HCT116 (cell line): ENCODE measurements at regions not wholly inside any gene's neighbourhood (a gene's known extent, or its start where the extent isn't known, plus 50 kb on each side); places are given as distances from the start of the nearest gene placed in this dataset.

ENCODE experiments used
- ATAC-seq: fragments of 200-7000 bp; cut with Tn5 transposase; 2 replicates; pipeline ENCODE4 v1.9.1; 2020; ENCODE audit warnings: mild to moderate bottlenecking, moderate library complexity
- BruUV-seq: library from RNA; stranded (reverse); fragments of 400-500 nt; replicated peaks from 2 replicates; lab custom pipeline; 2021; lab: Mats Ljungman, UMichigan
- CTCF ChIA-PET: fragments of 300-600 bp; sonication (Branson Sonifier 250); formaldehyde crosslinking; loops from one replicate; lab custom pipeline; 2021; ENCODE audit warnings: antibody characterized with exemption; lab: Charles Lee
- POLR2A ChIA-PET: fragments of 300-600, 350-600 bp; sonication (Branson Sonifier 250); formaldehyde crosslinking; loops from one replicate; lab custom pipeline; 2021; ENCODE audit warnings: antibody characterized with exemption; lab: Charles Lee
- RAD21 ChIA-PET, 2 experiments: fragments of 300-600 bp; sonication (Branson Sonifier 250); formaldehyde crosslinking; loops; one replicate each; lab custom pipeline; 2023; ENCODE audit warnings: low total read pairs in 2 of 2; ENCODE audit not compliant: uncharacterized antibody in 2 of 2, unreplicated experiment in 2 of 2, low non-redundant PET in 1 of 2; lab: Charles Lee
- DNase-seq: peaks from one replicate; pipeline ENCODE4 v3.0.0-alpha.2; 2010; ENCODE audit warnings: low read depth, low spot score
- H2AFZ ChIP-seq: fragments of 200-600 bp; shearing (Covaris generic), sonication (generic); 2 replicates; pipeline ENCODE4 v1.6.1; 2017; ENCODE audit warnings: low read depth, mixed run types, mixed read lengths, antibody characterized with exemption, low read length; ENCODE audit not compliant: poor library complexity, severe bottlenecking
- H3K27ac ChIP-seq: 2 replicates; pipeline ENCODE4 v1.5.1; 2012; ENCODE audit warnings: low read depth, low read length
- H3K27me3 ChIP-seq: fragments of 200-600 bp; sonication (generic); 2 replicates; pipeline ENCODE4 v1.6.1; 2016; ENCODE audit warnings: mixed run types, low read length, mixed read lengths; ENCODE audit not compliant: insufficient read depth
- H3K36me3 ChIP-seq, 2 experiments: fragments of 200-500 bp in 1 of 2; fragments of 200-600 bp in 1 of 2; sonication (Bioruptor generic) in 1 of 2; sonication (generic) in 1 of 2; 2 replicates each; pipeline versions ENCODE4 v1.5.1 to v1.6.1; 2014 to 2016; ENCODE audit warnings: low read length in 2 of 2, inconsistent platforms in 1 of 2, mixed read lengths in 1 of 2, mixed run types in 1 of 2; ENCODE audit not compliant: insufficient read depth in 2 of 2, control insufficient read depth in 1 of 2
- H3K4me1 ChIP-seq, 2 experiments: fragments of 200-600 bp in 1 of 2; sonication (generic) in 1 of 2; 2 replicates each; pipeline versions ENCODE4 v1.5.1 to v1.6.1; 2012 to 2017; ENCODE audit warnings: low read length in 2 of 2, inconsistent platforms in 1 of 2, mild to moderate bottlenecking in 1 of 2, mixed read lengths in 1 of 2, mixed run types in 1 of 2, moderate library complexity in 1 of 2; ENCODE audit not compliant: insufficient read depth in 2 of 2, control insufficient read depth in 1 of 2
- H3K4me2 ChIP-seq: fragments of 200-600 bp; sonication (generic); 2 replicates; pipeline ENCODE4 v1.6.1; 2017; ENCODE audit warnings: mixed run types, low read length, mixed read lengths
- H3K4me3 ChIP-seq, 2 experiments: fragments of 200-600 bp in 1 of 2; sonication (generic) in 1 of 2; replicated peaks in 1 of 2; 2 replicates each; pipeline ENCODE4 v1.5.1; 2011 to 2016; ENCODE audit warnings: low read length in 2 of 2, control low read depth in 1 of 2, low read depth in 1 of 2, mild to moderate bottlenecking in 1 of 2, mixed read lengths in 1 of 2, mixed run types in 1 of 2
- H3K79me2 ChIP-seq: fragments of 200-600 bp; sonication (generic); 2 replicates; pipeline ENCODE4 v1.6.1; 2017; ENCODE audit warnings: mild to moderate bottlenecking, mixed run types, low read length, moderate library complexity, mixed read lengths; ENCODE audit not compliant: insufficient read depth
- H3K9ac ChIP-seq: fragments of 200-600 bp; sonication (generic); 2 replicates; pipeline ENCODE4 v1.6.1; 2016; ENCODE audit warnings: low read length, mixed read lengths
- H3K9me2 ChIP-seq: fragments of 200-600 bp; sonication (generic), shearing (Covaris generic); 2 replicates; pipeline ENCODE4 v1.6.1; 2017; ENCODE audit warnings: mixed run types, mild to moderate bottlenecking, moderate library complexity; ENCODE audit not compliant: insufficient read depth
- H3K9me3 ChIP-seq, 2 experiments: fragments of 200-500 bp in 1 of 2; fragments of 200-600 bp in 1 of 2; sonication (Bioruptor generic) in 1 of 2; sonication (generic) in 1 of 2; 2 replicates each; pipeline ENCODE4 v1.6.1; 2014 to 2017; ENCODE audit warnings: low read length in 2 of 2, mixed read lengths in 2 of 2, inconsistent platforms in 1 of 2, low read depth in 1 of 2, mild to moderate bottlenecking in 1 of 2, mixed run types in 1 of 2, moderate library complexity in 1 of 2; ENCODE audit not compliant: control insufficient read depth in 1 of 2, insufficient read depth in 1 of 2
- H4K20me1 ChIP-seq: fragments of 200-600 bp; sonication (generic), shearing (Covaris generic); 2 replicates; pipeline ENCODE4 v1.6.1; 2017; ENCODE audit warnings: mixed run types, mild to moderate bottlenecking, moderate library complexity; ENCODE audit not compliant: insufficient read depth
- ATF3 ChIP-seq: IDR thresholded peaks from 2 replicates; pipeline ENCODE4 v1.6.1; 2012
- CEBPB ChIP-seq: IDR thresholded peaks from 2 replicates; pipeline ENCODE4 v1.6.1; 2012; ENCODE audit warnings: low read depth
- CTCF ChIP-seq, 3 experiments: fragments of 200-600 bp in 1 of 3; sonication (generic) in 1 of 3; IDR thresholded peaks in 2 of 3; conservative IDR thresholded peaks in 1 of 3; 2 replicates each; pipeline ENCODE4 v1.5.1; 2012 to 2017; ENCODE audit warnings: low read depth in 2 of 3, low read length in 2 of 3, antibody characterized with exemption in 1 of 3, borderline replicate concordance in 1 of 3, control low read depth in 1 of 3, mild to moderate bottlenecking in 1 of 3, mixed read lengths in 1 of 3, mixed run types in 1 of 3, moderate library complexity in 1 of 3; ENCODE audit not compliant: insufficient read depth in 1 of 3
- EGR1 ChIP-seq: IDR thresholded peaks from 2 replicates; pipeline ENCODE4 v1.6.1; 2012; ENCODE audit warnings: low read depth
- FOSL1 ChIP-seq: IDR thresholded peaks from 2 replicates; pipeline ENCODE4 v1.6.1; 2012; ENCODE audit warnings: low read depth
- JUND ChIP-seq: IDR thresholded peaks from 2 replicates; pipeline ENCODE4 v1.6.1; 2012
- POLR2A ChIP-seq: IDR thresholded peaks from 2 replicates; pipeline ENCODE4 v1.7.0; 2011; ENCODE audit warnings: borderline replicate concordance; ENCODE audit not compliant: insufficient read depth, insufficient read length; ENCODE audit errors: extremely low read depth
- RAD21 ChIP-seq: IDR thresholded peaks from 2 replicates; pipeline ENCODE4 v1.6.1; 2012; ENCODE audit warnings: low read depth, mild to moderate bottlenecking
- SRF ChIP-seq: IDR thresholded peaks from 2 replicates; pipeline ENCODE4 v1.6.1; 2012; ENCODE audit warnings: low read depth
- TCF7L2 ChIP-seq: IDR thresholded peaks from 2 replicates; pipeline ENCODE4 v1.7.0; 2011; ENCODE audit warnings: borderline replicate concordance, inconsistent platforms; ENCODE audit not compliant: insufficient read depth, insufficient read length; ENCODE audit errors: extremely low read depth
- YY1 ChIP-seq: IDR thresholded peaks from 2 replicates; pipeline ENCODE4 v1.6.1; 2011; ENCODE audit warnings: low read length, low read depth, moderate library complexity, mild to moderate bottlenecking; ENCODE audit not compliant: insufficient replicate concordance; ENCODE audit errors: extremely low read depth
- ZFX ChIP-seq: fragments of 450-650 bp; IDR thresholded peaks from 2 replicates; pipeline ENCODE4 v1.6.1; 2017
- ZNF274 ChIP-seq: fragments of 200-500 bp; sonication (Bioruptor generic); IDR thresholded peaks from 2 replicates; pipeline ENCODE4 v1.6.1; 2014; ENCODE audit warnings: mild to moderate bottlenecking, low read depth, low read length, inconsistent platforms
- intact Hi-C: fragments of 100-400 bp; cut with micrococcal nuclease; formaldehyde crosslinking; loops from 2 replicates; pipeline ENCODE4 v1.10.0; 2022

DNA sequence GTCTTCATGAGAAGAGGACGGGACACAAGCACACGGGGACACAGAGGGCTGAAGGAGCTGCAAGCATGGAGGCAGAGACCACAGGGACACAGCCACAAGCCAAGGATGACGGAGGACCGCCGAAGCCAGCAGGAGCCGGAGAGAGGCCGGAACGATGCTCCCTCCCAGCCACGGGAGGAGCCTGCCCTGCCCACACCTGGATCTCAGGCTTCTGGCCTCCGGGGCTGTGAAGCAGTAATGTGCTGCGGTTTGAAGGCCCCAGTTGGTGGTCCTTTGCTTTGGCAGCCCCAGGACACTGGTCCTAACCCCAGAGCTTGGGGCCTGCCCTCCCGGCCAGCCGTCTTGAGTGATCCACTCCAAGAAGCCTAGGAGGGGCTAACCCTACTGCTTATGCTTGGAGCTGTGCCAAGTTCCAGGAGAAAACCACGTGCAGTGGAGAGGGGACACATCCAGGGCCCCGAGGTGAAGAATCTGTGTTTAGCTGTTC lies 85.9 kb downstream of the HMX1 start (continued):
- TF ChIP-seq EGR1: no peak
- TF ChIP-seq TCF7L2: no peak
- no peak for TF ChIP-seq POLR2A
- TF ChIP-seq FOSL1: no peak
- TF ChIP-seq SRF: no peak
- TF ChIP-seq CTCF (IDR thresholded peaks at IDR 0.05 in 2 of 3, conservative IDR thresholded peaks at IDR 0.05 in 1 of 3; ENCODE audit: borderline replicate concordance in 1 of 3, insufficient read depth in 1 of 3, low read depth in 2 of 3, low read length in 2 of 3): no peak

DNA sequence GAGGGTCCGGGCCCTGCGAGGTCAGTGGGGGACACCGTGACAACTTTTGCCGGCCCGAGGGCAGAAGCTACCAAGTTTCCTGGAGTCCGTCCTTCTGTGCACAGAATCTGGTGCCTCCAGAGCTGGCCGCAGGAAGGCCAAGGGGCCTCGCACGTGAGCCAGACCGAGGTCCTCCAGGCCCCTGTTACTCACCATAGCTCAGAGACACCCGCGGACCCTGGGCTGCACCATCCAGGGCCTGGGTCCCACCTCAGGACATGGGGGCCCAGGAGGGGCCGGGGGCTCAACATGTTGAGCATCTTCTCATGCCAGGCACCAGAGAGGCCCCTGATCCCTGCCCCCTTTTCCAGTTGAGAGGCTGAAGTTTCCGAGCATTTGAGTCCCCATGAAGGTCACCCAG lies 87.9 kb downstream of the HMX1 start:
- no peak overlapping the region for H3K4me2 ChIP-seq
- H3K36me3 ChIP-seq: no peaks in the 10 kb centered on the region
- H3K4me3 ChIP-seq: no peak overlapping the region
- H2AFZ ChIP-seq: no peak overlapping the region
- no peaks in the 10 kb centered on the region for H3K9me2 ChIP-seq
- H3K9me3 ChIP-seq: no peaks in the 10 kb centered on the region
- intact Hi-C loops: no loop called here
- ChIA-PET POLR2A (no interaction called here), CTCF (no interaction called here), RAD21 (no interaction called here)
- DNase-seq: no peak
- no TSS peak for BruUV-seq
- ATAC-seq: no peak
- no peak overlapping the region for H3K9ac ChIP-seq
- no peaks in the 10 kb centered on the region for H3K79me2 ChIP-seq
- no peaks in the 10 kb centered on the region for H4K20me1 ChIP-seq
- no peaks in the 10 kb centered on the region for H3K27me3 ChIP-seq
- TF ChIP-seq CEBPB: no peak
- no peak for TF ChIP-seq ZFX
- TF ChIP-seq EGR1: no peak
- no peak for TF ChIP-seq ZNF274
- no peak for TF ChIP-seq JUND
- no peak for TF ChIP-seq ATF3
- TF ChIP-seq RAD21: no peak
- TF ChIP-seq YY1: no peak
- peaks cover 0 to 3% of the 10 kb centered on the region in 2 experiments; a peak in 1 of 4 replicates for H3K4me1 ChIP-seq
- H3K27ac ChIP-seq: no peak overlapping the region
